ENCODE measurements at regions not wholly inside any gene's neighbourhood (a gene's known extent, or its start where the extent isn't known, plus 50 kb on each side); places are given as distances from the start of the nearest gene placed in this dataset.

- H3K36me3 ChIP-seq (replicated peaks in 1 of 2; ENCODE audit: control insufficient read depth in 1 of 2, insufficient read depth in 2 of 2, low read length in 2 of 2) = no peaks in the 10 kb centered on the region
- H3K4me3 Mint-ChIP-seq = no peak overlapping the region
- peaks cover 0 to 2% (median 1%) of the 10 kb centered on the region in 3 donors for H3K27me3 Mint-ChIP-seq (ENCODE audit: low read depth in 3 of 3)
Observed at GRCh38 chr20:52524861-52525260, 333.3 kb upstream of the ZFP64 start.

DNA sequence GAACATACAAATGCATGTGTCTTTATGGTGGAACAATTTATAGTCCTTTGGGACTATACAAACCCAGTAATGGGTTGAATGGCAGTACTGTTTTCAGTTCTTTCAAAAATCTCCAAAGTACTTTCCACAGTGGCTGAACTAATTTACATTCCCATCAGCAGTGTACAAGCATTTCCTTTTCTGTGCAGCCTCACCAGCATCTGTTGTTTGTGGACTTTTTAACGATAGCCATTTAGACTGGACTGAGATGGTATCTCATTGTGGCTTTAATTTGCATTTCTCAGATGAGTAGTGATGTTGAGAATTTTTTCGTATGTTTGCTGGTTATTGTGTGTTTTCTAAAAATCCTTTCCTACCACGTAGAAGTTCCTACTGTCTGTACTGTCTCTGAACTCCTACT is 327.2 kb upstream of the ZFP64 start:
- Histone ChIP-seq H3K4me1 (ENCODE audit: control insufficient read depth in 1 of 2, insufficient read depth in 2 of 2, low read length in 2 of 2) (no peaks in the 10 kb centered on the region), H2AFZ (ENCODE audit: insufficient read depth, low read depth, low read length, poor library complexity, severe bottlenecking) (no peak overlapping the region), H3K9ac (ENCODE audit: insufficient read depth, low read length, poor library complexity, severe bottlenecking) (no peak overlapping the region), H3K79me2 (ENCODE audit: insufficient read depth, low read length) (no peaks in the 10 kb centered on the region), H3K4me2 (replicated peaks; ENCODE audit: extremely low read depth, low read length, poor library complexity, severe bottlenecking) (no peak overlapping the region), H3K27me3 (ENCODE audit: control insufficient read depth in 2 of 2, insufficient read depth in 2 of 2, low read length in 2 of 2) (no peaks in the 10 kb centered on the region), H4K20me1 (ENCODE audit: insufficient read depth, low read length) (no peaks in the 10 kb centered on the region), H3K4me3 (replicated peaks in 1 of 3; ENCODE audit: low read depth in 2 of 3, low read length in 3 of 3) (no peak overlapping the region), H3K27ac (ENCODE audit: low read depth in 1 of 2, low read length in 2 of 2) (no peak overlapping the region), H3K36me3 (replicated peaks in 1 of 2; ENCODE audit: control insufficient read depth in 1 of 2, insufficient read depth in 2 of 2, low read length in 2 of 2) (no peaks in the 10 kb centered on the region), H3K9me3 (replicated peaks in 1 of 2; ENCODE audit: control insufficient read depth in 1 of 2, insufficient read depth in 1 of 2, low read length in 2 of 2) (no peaks in the 10 kb centered on the region)
- no peak overlapping the region for H3K4me3 Mint-ChIP-seq
- WGBS (ENCODE audit: insufficient coverage) = no CpG with 5 or more reads among the region's 3 CpGs
- peaks cover 0 to 4% (median 3%) of the 10 kb centered on the region in 3 donors for H3K27me3 Mint-ChIP-seq (ENCODE audit: low read depth in 3 of 3)
- DNase-seq = no peak
- H3K4me1 Mint-ChIP-seq = no peaks in the 10 kb centered on the region
- H3K27ac Mint-ChIP-seq = no peak overlapping the region
- H3K36me3 Mint-ChIP-seq = no peaks in the 10 kb centered on the region
- intact Hi-C loops (cut with micrococcal nuclease) = no loop called here
- H3K9me3 Mint-ChIP-seq = peaks cover 0 to 16% (median 3%) of the 10 kb centered on the region in 7 donors
- TF ChIP-seq CTCF (IDR thresholded peaks at IDR 0.05) = no peak

More at GRCh38 chr20:52524861-52525260, 333.3 kb upstream of the ZFP64 start:
- Histone ChIP-seq H3K79me2 (ENCODE audit: insufficient read depth, low read length) (no peaks in the 10 kb centered on the region), H3K9me3 (replicated peaks in 1 of 2; ENCODE audit: control insufficient read depth in 1 of 2, insufficient read depth in 1 of 2, low read length in 2 of 2) (no peaks in the 10 kb centered on the region), H3K27ac (ENCODE audit: low read depth in 1 of 2, low read length in 2 of 2) (no peak overlapping the region), H3K4me2 (replicated peaks; ENCODE audit: extremely low read depth, low read length, poor library complexity, severe bottlenecking) (no peak overlapping the region), H3K9ac (ENCODE audit: insufficient read depth, low read length, poor library complexity, severe bottlenecking) (no peak overlapping the region), H4K20me1 (ENCODE audit: insufficient read depth, low read length) (no peaks in the 10 kb centered on the region), H3K4me1 (ENCODE audit: control insufficient read depth in 1 of 2, insufficient read depth in 2 of 2, low read length in 2 of 2) (no peaks in the 10 kb centered on the region), H2AFZ (ENCODE audit: insufficient read depth, low read depth, low read length, poor library complexity, severe bottlenecking) (no peak overlapping the region), H3K27me3 (ENCODE audit: control insufficient read depth in 2 of 2, insufficient read depth in 2 of 2, low read length in 2 of 2) (no peaks in the 10 kb centered on the region), H3K4me3 (replicated peaks in 1 of 3; ENCODE audit: low read depth in 2 of 3, low read length in 3 of 3) (no peak overlapping the region)
- Mint-ChIP-seq H3K27ac (no peak overlapping the region), H3K9me3 (peaks cover 0 to 9% (median 3%) of the 10 kb centered on the region in 7 donors), H3K4me1 (no peaks in the 10 kb centered on the region), H3K36me3 (no peaks in the 10 kb centered on the region)
- TF ChIP-seq CTCF (IDR thresholded peaks at IDR 0.05) = no peak
- intact Hi-C loops (cut with micrococcal nuclease) = no loop called here
- no peak for DNase-seq
- WGBS (ENCODE audit: insufficient coverage) = 100% methylated on average over 1 of the region's 2 CpGs

Measured in CD14-positive monocyte (primary cell).